Upper lobe of right lung (tissue), 1 donor: ENCODE measurements at regions not wholly inside any gene's neighbourhood (a gene's known extent, or its start where the extent isn't known, plus 50 kb on each side); places are given as distances from the start of the nearest gene placed in this dataset.
"Not testable (repeated sequence)": the region's sequence is repeated elsewhere in the genome, so short reads cannot be mapped to it uniquely, and the experiment has no call there.

Experiments
- ATAC-seq: fragments of 200-7000 bp; cut with Tn5 transposase; one replicate; pipeline ENCODE4 v1.9.1; 2020; ENCODE audit warnings: mild to moderate bottlenecking, moderate library complexity
- DNase-seq: peaks from one replicate; pipeline ENCODE4 v3.0.0-alpha.2; 2020
- H3K27ac ChIP-seq: fragments of 200-600 bp; one replicate; pipeline ENCODE4 v1.8.0; 2022
- H3K27me3 ChIP-seq: fragments of 200-600 bp; one replicate; pipeline ENCODE4 v1.8.0; 2022; ENCODE audit warnings: mild to moderate bottlenecking
- H3K36me3 ChIP-seq: fragments of 200-600 bp; one replicate; pipeline ENCODE4 v1.8.0; 2022
- H3K4me1 ChIP-seq: fragments of 200-600 bp; one replicate; pipeline ENCODE4 v1.8.0; 2022
- H3K4me3 ChIP-seq: fragments of 200-600 bp; one replicate; pipeline ENCODE4 v1.8.0; 2022; ENCODE audit warnings: mild to moderate bottlenecking
- H3K9me3 ChIP-seq: fragments of 200-600 bp; one replicate; pipeline ENCODE4 v1.8.0; 2022
- CTCF ChIP-seq: fragments of 200-600 bp; IDR thresholded peaks from one replicate; pipeline ENCODE4 v1.8.0; 2022; ENCODE audit warnings: antibody characterized with exemption
- intact Hi-C: fragments of 100-400 bp; cut with DNase I; formaldehyde crosslinking; loops from one replicate; pipeline ENCODE4 v1.11.0; 2022
- donor health status: DM: no; HTN: yes; CAD: no; lungs with severe emphysema.

DNA sequence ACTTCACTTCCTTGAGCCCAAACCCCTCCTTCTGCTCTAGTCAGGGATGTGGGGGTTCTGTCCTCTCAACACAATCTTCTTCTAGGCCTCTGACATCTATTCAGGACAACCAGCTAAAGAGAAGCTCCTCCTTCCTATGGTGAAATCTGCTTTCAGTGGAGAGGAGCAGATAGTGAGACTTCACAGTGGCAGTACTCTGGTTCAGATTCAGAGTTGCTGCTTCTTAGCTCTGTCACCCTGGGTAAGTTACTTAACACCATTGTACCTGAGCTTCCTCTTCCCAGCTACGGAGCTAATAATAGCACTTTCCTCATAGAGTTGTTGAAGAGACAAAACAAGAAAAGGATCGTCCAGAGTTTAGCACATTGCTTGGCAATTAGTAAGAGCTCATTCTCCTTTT, 77.3 kb upstream of the LARP1 start:
- intact Hi-C loops = no loop called here
- no peak for ATAC-seq
- Histone ChIP-seq H3K27me3 (no peaks in the 10 kb centered on the region), H3K27ac (no peak overlapping the region), H3K9me3 (no peaks in the 10 kb centered on the region), H3K4me3 (no peak overlapping the region), H3K4me1 (peaks cover under 1% of the 10 kb centered on the region), H3K36me3 (no peaks in the 10 kb centered on the region)
- no peak for DNase-seq
- TF ChIP-seq CTCF = no peak

- H3K27me3 ChIP-seq = no peaks in the 10 kb centered on the region
- H3K27ac ChIP-seq = no peak overlapping the region
- intact Hi-C loops = no loop called here
- no peaks in the 10 kb centered on the region for H3K36me3 ChIP-seq
- DNase-seq = no peak
- no peak for TF ChIP-seq CTCF
- no peak overlapping the region for H3K4me3 ChIP-seq
- ATAC-seq = no peak
- H3K9me3 ChIP-seq = no peaks in the 10 kb centered on the region
- no peaks in the 10 kb centered on the region for H3K4me1 ChIP-seq
Observed at GRCh38 chr5:154676508-154676907, 78.7 kb upstream of the LARP1 start.

GRCh38 chr5:154674029-154674428, 81.1 kb upstream of the LARP1 start:
- no peak for ATAC-seq
- no peak for DNase-seq
- Histone ChIP-seq H3K9me3 (no peaks in the 10 kb centered on the region), H3K27ac (no peak overlapping the region), H3K4me1 (no peaks in the 10 kb centered on the region), H3K27me3 (no peaks in the 10 kb centered on the region), H3K36me3 (no peaks in the 10 kb centered on the region), H3K4me3 (no peak overlapping the region)
- TF ChIP-seq CTCF = no peak
- intact Hi-C loops = no loop called here

- Histone ChIP-seq H3K27me3 (no peaks in the 10 kb centered on the region), H3K36me3 (no peaks in the 10 kb centered on the region), H3K27ac (no peak overlapping the region), H3K4me1 (no peaks in the 10 kb centered on the region), H3K4me3 (no peak overlapping the region), H3K9me3 (no peaks in the 10 kb centered on the region)
- no peak for TF ChIP-seq CTCF
- ATAC-seq (no peak), DNase-seq (no peak)
- intact Hi-C loops = no loop called here
Observed at GRCh38 chr5:154673506-154673905, 81.7 kb upstream of the LARP1 start.

DNA sequence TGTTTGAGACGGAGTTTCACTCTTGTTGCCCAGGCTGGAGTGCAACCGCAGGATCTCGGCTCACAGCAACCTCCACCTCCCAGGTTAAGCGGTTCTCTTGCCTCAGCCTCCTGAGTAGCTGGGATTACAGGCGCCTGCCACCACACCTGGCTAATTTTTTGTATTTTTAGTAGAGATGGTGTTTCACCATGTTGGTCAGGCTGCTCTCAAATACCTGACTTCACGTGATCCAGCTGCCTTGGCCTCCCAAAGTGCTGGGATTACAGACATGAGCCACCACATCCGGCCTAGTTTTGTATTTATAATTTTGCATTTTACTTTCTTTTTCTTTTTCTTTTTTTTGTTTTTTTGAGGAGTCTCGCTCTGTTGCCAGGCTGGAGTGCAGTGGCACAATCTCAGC, 85.3 kb upstream of the LARP1 start:
- H3K4me1 ChIP-seq, DNase-seq, H3K4me3 ChIP-seq, intact Hi-C loops, ATAC-seq, H3K27me3 ChIP-seq, H3K36me3 ChIP-seq, H3K9me3 ChIP-seq, H3K27ac ChIP-seq: not testable (repeated sequence)

GRCh38 chr5:154669402-154669801, 85.8 kb upstream of the LARP1 start:
- Histone ChIP-seq H3K27me3 (no peaks in the 10 kb centered on the region), H3K4me1 (no peaks in the 10 kb centered on the region), H3K27ac (no peak overlapping the region), H3K36me3 (no peaks in the 10 kb centered on the region), H3K9me3 (no peaks in the 10 kb centered on the region), H3K4me3 (no peak overlapping the region)
- DNase-seq = no peak
- intact Hi-C loops = no loop called here
- no peak for ATAC-seq
- no peak for TF ChIP-seq CTCF
